Left ventricle myocardium inferior (tissue), 1 donor: ENCODE measurements at regions not wholly inside any gene's neighbourhood (a gene's known extent, or its start where the extent isn't known, plus 50 kb on each side); places are given as distances from the start of the nearest gene placed in this dataset.

Experiments used
- DNase-seq: peaks from one replicate; pipeline ENCODE4 v3.0.0-alpha.2; 2020
- H3K27ac ChIP-seq: fragments of 200-600 bp; replicated peaks from 2 replicates; pipeline ENCODE4 v1.8.0; 2021
- H3K27me3 ChIP-seq: fragments of 200-600 bp; 2 replicates; pipeline ENCODE4 v1.8.0; 2021; ENCODE audit warnings: low read depth
- H3K36me3 ChIP-seq: fragments of 200-600 bp; 2 replicates; pipeline ENCODE4 v1.8.0; 2021
- H3K4me1 ChIP-seq: fragments of 200-600 bp; 2 replicates; pipeline ENCODE4 v1.8.0; 2021
- H3K4me3 ChIP-seq: fragments of 200-600 bp; 2 replicates; pipeline ENCODE4 v1.8.0; 2021; ENCODE audit warnings: mild to moderate bottlenecking, moderate library complexity
- H3K9me3 ChIP-seq: fragments of 200-600 bp; replicated peaks from 2 replicates; pipeline ENCODE4 v1.8.0; 2021
- intact Hi-C: fragments of 100-400 bp; cut with micrococcal nuclease; formaldehyde crosslinking; loops from one replicate; pipeline ENCODE4 v1.11.0; 2022
- TF ChIP-seq, protein P1 (sequence below): fragments of 200-600 bp; IDR thresholded peaks from 2 replicates; pipeline ENCODE4 v1.8.0; 2021; ENCODE audit warnings: antibody characterized with exemption, mild to moderate bottlenecking, borderline replicate concordance
- donor health status: DM: no; HTN: yes; CAD: no; lungs with severe emphysema.

DNA sequence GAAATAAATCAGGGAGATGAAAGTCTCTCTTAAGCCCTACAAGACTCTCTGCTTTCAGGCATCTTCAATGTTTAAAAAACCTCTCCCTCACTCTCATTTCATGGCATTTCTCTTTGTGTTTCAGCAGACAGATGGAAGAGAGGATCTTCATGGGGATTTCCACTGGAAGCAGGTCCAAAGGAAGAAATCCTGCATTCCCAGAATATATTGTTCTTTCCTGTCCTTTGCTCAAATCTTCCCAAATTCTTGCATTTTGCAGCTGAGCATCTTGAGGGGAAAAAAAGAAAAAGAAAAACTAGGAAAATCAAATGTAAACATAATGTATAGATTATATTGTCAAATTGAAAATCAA, 382.2 kb downstream of the ENC1 start:
- TF ChIP-seq, protein P1, sequence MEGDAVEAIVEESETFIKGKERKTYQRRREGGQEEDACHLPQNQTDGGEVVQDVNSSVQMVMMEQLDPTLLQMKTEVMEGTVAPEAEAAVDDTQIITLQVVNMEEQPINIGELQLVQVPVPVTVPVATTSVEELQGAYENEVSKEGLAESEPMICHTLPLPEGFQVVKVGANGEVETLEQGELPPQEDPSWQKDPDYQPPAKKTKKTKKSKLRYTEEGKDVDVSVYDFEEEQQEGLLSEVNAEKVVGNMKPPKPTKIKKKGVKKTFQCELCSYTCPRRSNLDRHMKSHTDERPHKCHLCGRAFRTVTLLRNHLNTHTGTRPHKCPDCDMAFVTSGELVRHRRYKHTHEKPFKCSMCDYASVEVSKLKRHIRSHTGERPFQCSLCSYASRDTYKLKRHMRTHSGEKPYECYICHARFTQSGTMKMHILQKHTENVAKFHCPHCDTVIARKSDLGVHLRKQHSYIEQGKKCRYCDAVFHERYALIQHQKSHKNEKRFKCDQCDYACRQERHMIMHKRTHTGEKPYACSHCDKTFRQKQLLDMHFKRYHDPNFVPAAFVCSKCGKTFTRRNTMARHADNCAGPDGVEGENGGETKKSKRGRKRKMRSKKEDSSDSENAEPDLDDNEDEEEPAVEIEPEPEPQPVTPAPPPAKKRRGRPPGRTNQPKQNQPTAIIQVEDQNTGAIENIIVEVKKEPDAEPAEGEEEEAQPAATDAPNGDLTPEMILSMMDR: no peak
- no peak overlapping the region for H3K4me3 ChIP-seq
- H3K36me3 ChIP-seq: no peaks in the 10 kb centered on the region
- no peak for DNase-seq
- no peaks in the 10 kb centered on the region for H3K27me3 ChIP-seq
- intact Hi-C loops: no loop called here
- no peaks in the 10 kb centered on the region for H3K9me3 ChIP-seq
- peak overlapping the region; percentile 76 for H3K27ac ChIP-seq
- H3K4me1 ChIP-seq: peaks cover 20% of the 10 kb centered on the region

GRCh38 chr5:74257645-74258313, 382.7 kb downstream of the ENC1 start:
- peak; percentile 77 for DNase-seq
- intact Hi-C loops: no loop called here

DNA sequence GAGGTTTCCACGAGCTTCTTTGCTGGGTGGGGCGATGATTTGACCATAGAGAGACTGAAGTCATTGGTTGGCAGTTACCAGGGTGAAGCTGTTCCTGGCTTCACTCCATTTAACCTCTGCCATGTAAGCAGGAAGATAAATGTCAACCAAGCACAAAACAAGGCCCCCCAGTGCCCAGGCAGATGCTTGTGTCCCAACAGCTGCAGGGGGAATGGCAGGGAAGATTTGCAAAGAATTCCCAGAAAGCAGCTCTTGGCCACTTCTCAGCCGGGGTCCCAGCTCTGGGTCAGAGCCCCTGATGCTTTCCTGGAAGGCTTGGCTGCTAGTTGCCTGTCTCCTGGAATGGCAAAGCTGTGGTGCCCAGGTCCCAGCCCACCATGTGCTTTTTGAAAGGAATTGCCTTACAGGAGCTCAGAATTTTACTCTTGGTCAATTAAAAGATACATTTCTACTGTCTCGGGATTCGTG, 383.4 kb downstream of the ENC1 start:
- intact Hi-C loops: no loop called here
- peak overlapping the region; percentile 76 for H3K27ac ChIP-seq

More at GRCh38 chr5:74257645-74258313, 382.7 kb downstream of the ENC1 start:
- H3K4me3 ChIP-seq: no peak overlapping the region
- H3K4me1 ChIP-seq: peaks cover 20% of the 10 kb centered on the region
- no peaks in the 10 kb centered on the region for H3K27me3 ChIP-seq
- H3K27ac ChIP-seq: peak overlapping the region; percentile 76
- H3K9me3 ChIP-seq: no peaks in the 10 kb centered on the region
- no peaks in the 10 kb centered on the region for H3K36me3 ChIP-seq
- TF ChIP-seq, protein P1: no peak

GRCh38 chr5:74255692-74256392, 384.7 kb downstream of the ENC1 start:
- Histone ChIP-seq H3K36me3 (no peaks in the 10 kb centered on the region), H3K27ac (peak overlapping the region; percentile 76), H3K4me3 (no peak overlapping the region), H3K9me3 (no peaks in the 10 kb centered on the region), H3K27me3 (no peaks in the 10 kb centered on the region), H3K4me1 (peaks cover 30% of the 10 kb centered on the region)
- TF ChIP-seq, protein P1: no peak
- DNase-seq: no peak
- intact Hi-C loops: no loop called here

More for the DNA sequence above, 383.4 kb downstream of the ENC1 start:
- no peak for DNase-seq
- Histone ChIP-seq H3K36me3 (no peaks in the 10 kb centered on the region), H3K9me3 (no peaks in the 10 kb centered on the region), H3K4me3 (no peak overlapping the region), H3K27me3 (no peaks in the 10 kb centered on the region), H3K4me1 (peaks cover 20% of the 10 kb centered on the region)
- TF ChIP-seq, protein P1: no peak

DNA sequence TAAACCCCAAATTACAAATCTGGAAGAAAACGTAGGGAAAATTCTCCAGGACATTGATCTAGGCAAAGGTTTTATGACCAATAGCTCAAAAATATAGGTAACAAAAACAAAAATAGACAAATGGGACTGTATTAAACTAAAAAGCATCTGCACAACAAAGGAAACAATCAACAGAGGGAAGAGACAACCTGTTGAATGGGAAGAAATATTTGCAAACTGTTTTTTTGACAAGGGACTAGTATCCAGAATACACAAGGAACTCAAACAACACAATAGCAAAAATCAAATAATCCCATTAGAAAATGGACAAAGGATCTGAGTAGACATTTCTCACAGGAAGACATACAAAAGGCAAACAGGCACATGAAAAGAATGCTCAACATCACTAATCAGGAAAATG, 386.3 kb downstream of the ENC1 start:
- TF ChIP-seq, protein P1: no peak
- no peaks in the 10 kb centered on the region for H3K27me3 ChIP-seq
- intact Hi-C loops: no loop called here
- H3K4me3 ChIP-seq: no peak overlapping the region
- no peaks in the 10 kb centered on the region for H3K9me3 ChIP-seq
- no peak for DNase-seq
- peaks cover 31% of the 10 kb centered on the region for H3K4me1 ChIP-seq
- H3K36me3 ChIP-seq: no peaks in the 10 kb centered on the region
- H3K27ac ChIP-seq: no peak overlapping the region
